Ovary (tissue), 7 donors: ENCODE measurements at regions not wholly inside any gene's neighbourhood (a gene's known extent, or its start where the extent isn't known, plus 50 kb on each side); places are given as distances from the start of the nearest gene placed in this dataset.
A peak's percentile ranks its signal among the peaks of the same experiment; 100 is the strongest.

Experiments used
- DNase-seq, 5 donors: peaks; one replicate each; pipeline ENCODE4 v3.0.0-alpha.2; 2019 to 2020
- H3K27ac ChIP-seq, 2 donors: fragments of 200-600 bp; one replicate each; pipeline versions ENCODE4 v1.5.1 to v1.8.0; 2019 to 2022
- H3K27me3 ChIP-seq: fragments of 200-600 bp; one replicate; pipeline ENCODE4 v1.8.0; 2022
- H3K36me3 ChIP-seq: fragments of 200-600 bp; sonication (generic); one replicate; pipeline ENCODE4 v1.5.1; 2019
- H3K4me1 ChIP-seq: one replicate; pipeline ENCODE4 v1.8.1; 2013; ENCODE audit warnings: mild to moderate bottlenecking, moderate library complexity; ENCODE audit not compliant: insufficient read depth
- H3K4me3 ChIP-seq: fragments of 200-600 bp; sonication (generic); one replicate; pipeline ENCODE4 v1.5.1; 2017
- H3K9me3 ChIP-seq, 2 donors: fragments of 200-600 bp in 1 of 2; sonication (generic) in 1 of 2; one replicate each; pipeline versions ENCODE4 v1.5.1 to v1.8.1; 2013 to 2019; ENCODE audit warnings: mild to moderate bottlenecking in 1 of 2, moderate library complexity in 1 of 2
- CTCF ChIP-seq, 3 donors: fragments of 450-650 bp in 2 of 3; fragments of 200-600 bp in 1 of 3; IDR thresholded peaks; one replicate each; pipeline versions ENCODE4 v1.5.1 to v1.8.0; 2016 to 2022; ENCODE audit warnings: antibody characterized with exemption in 3 of 3, mild to moderate bottlenecking in 1 of 3
- EP300 ChIP-seq: sonication (generic); formaldehyde crosslinking; IDR thresholded peaks from one replicate; pipeline ENCODE4 v1.6.1; 2017; ENCODE audit warnings: antibody characterized with exemption
- POLR2A ChIP-seq: fragments of 450-650 bp; IDR thresholded peaks from one replicate; pipeline ENCODE4 v1.6.1; 2017; ENCODE audit warnings: antibody characterized with exemption, mild to moderate bottlenecking, moderate library complexity
- WGBS, 3 donors: extraction: QIAGEN DNeasy Blood & Tissue Kit in 1 of 3; methylation state at CpG; one replicate each; pipeline versions ENCODE4 v1.1.5 to v1.1.7; 2013 to 2017; 5-methylcytosine and 5-hydroxymethylcytosine counted together
- intact Hi-C, 4 donors: fragments of 100-400 bp; cut with DNase I; formaldehyde crosslinking; loops; one replicate each; pipeline versions ENCODE4 v1.11.0 to v1.15.1; 2022 to 2023
- donor health status: DM: no; HTN: no; CAD: no; lungs with moderate emphysema.
- donor health status: DM: no; HTN: no; CAD: no.
- donor health status: Bipolar disorder and iron deficiency.
- donor health status: DM: no; HTN: no; CAD: no.
- donor health status: DM: yes; HTN: yes; CAD: no.

- Histone ChIP-seq H3K4me1 (peaks cover 4% of the 10 kb centered on the region), H3K9me3 (no peaks in the 10 kb centered on the region), H3K4me3 (no peak overlapping the region), H3K27ac (no peak overlapping the region), H3K27me3 (no peaks in the 10 kb centered on the region), H3K36me3 (no peaks in the 10 kb centered on the region)
- intact Hi-C loops, result no loop called here
- no peak for TF ChIP-seq CTCF (IDR thresholded peaks at IDR 0.05)
- no peak for TF ChIP-seq POLR2A
- no peak for TF ChIP-seq EP300
- DNase-seq, result no peak
- 65 to 89% (median 88%) methylated on average over 6 of the region's 6 CpGs for WGBS, 3 donors
These were observed 74.1 kb upstream of the DUSP5 start for GRCh38 chr10:110423650-110424049.

DNA sequence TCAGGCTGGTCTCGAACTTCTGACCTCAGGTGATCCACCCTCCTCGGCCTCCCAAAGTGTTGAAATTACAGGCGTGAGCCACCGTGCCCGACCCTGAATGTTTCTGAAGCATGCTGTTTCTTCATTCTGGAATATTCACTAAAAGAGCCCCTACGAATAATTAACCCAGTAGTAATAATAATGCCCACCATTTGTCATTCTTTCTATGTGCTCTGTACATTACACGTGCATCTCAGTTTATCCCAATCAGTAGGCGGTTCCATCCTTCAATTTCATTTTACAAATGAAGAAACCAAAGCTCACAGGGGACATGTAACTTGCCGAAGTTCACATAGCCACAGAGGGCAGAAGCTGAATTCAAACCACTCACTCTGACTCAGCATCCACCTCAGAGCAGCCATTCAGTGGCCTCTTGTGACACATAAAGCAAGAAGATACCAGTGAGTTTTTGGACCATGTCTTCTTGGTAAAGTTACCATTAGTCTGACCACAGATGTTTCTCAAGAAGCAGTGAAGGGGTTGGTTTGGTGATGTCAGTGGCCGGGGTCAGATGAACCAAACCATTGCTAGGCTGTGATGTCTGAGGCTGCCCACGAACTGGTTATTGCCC lies 71.9 kb upstream of the DUSP5 start:
- WGBS, 3 donors, result 72 to 82% (median 75%) methylated on average over 11 of the region's 11 CpGs
- H3K4me3 ChIP-seq, result no peak overlapping the region
- peaks cover 4% of the 10 kb centered on the region for H3K4me1 ChIP-seq
- H3K27ac ChIP-seq, result no peak overlapping the region
- H3K27me3 ChIP-seq, result no peaks in the 10 kb centered on the region
- DNase-seq, result no peak
- intact Hi-C loops, result no loop called here
- no peaks in the 10 kb centered on the region for H3K36me3 ChIP-seq
- no peaks in the 10 kb centered on the region for H3K9me3 ChIP-seq
- TF ChIP-seq CTCF (IDR thresholded peaks at IDR 0.05) (no peak), EP300 (no peak), POLR2A (no peak)

- DNase-seq, result peak; percentile 26 to 46 (median 30)
These were observed 71.2 kb upstream of the DUSP5 start for GRCh38 chr10:110426294-110427181.

GRCh38 chr10:110429301-110429700 lies 68.4 kb upstream of the DUSP5 start:
- H3K36me3 ChIP-seq, result no peaks in the 10 kb centered on the region
- no peak overlapping the region for H3K4me3 ChIP-seq
- no peaks in the 10 kb centered on the region for H3K9me3 ChIP-seq
- no peaks in the 10 kb centered on the region for H3K27me3 ChIP-seq
- 72 to 76% (median 74%) methylated on average over 2 of the region's 2 CpGs for WGBS, 3 donors
- peaks cover 4% of the 10 kb centered on the region for H3K4me1 ChIP-seq
- TF ChIP-seq POLR2A, result no peak
- TF ChIP-seq EP300, result no peak
- TF ChIP-seq CTCF (IDR thresholded peaks at IDR 0.05), result no peak
- no peak overlapping the region for H3K27ac ChIP-seq
- no peak for DNase-seq
- intact Hi-C loops, result no loop called here

More at GRCh38 chr10:110426294-110427181, 71.2 kb upstream of the DUSP5 start:
- intact Hi-C loops, result no loop called here
- Histone ChIP-seq H3K4me1 (peaks cover 4% of the 10 kb centered on the region), H3K27me3 (no peaks in the 10 kb centered on the region), H3K27ac (no peak overlapping the region), H3K4me3 (no peak overlapping the region), H3K9me3 (no peaks in the 10 kb centered on the region), H3K36me3 (no peaks in the 10 kb centered on the region)
- no peak for TF ChIP-seq EP300
- TF ChIP-seq POLR2A, result no peak
- TF ChIP-seq CTCF (IDR thresholded peaks at IDR 0.05), result no peak
- WGBS, 3 donors, result 16 to 21% (median 17%) methylated on average over 14 of the region's 14 CpGs
